Large intestine (tissue), 3 donors: ENCODE measurements at regions not wholly inside any gene's neighbourhood (a gene's known extent, or its start where the extent isn't known, plus 50 kb on each side); places are given as distances from the start of the nearest gene placed in this dataset.

Source experiments
- DNase-seq, 2 donors: peaks; one replicate each; pipeline versions ENCODE4 v3.0.0 to v3.0.0-alpha.2; 2013
- H3K27ac ChIP-seq: one replicate; pipeline ENCODE4 v1.5.1; 2013; ENCODE audit warnings: low read length
- H3K27me3 ChIP-seq: 2 replicates; pipeline ENCODE4 v1.6.1; 2013; ENCODE audit warnings: low read length; ENCODE audit not compliant: control insufficient read depth, insufficient read depth
- H3K36me3 ChIP-seq: 2 replicates; pipeline ENCODE4 v1.6.1; 2013; ENCODE audit warnings: low read length; ENCODE audit not compliant: control insufficient read depth, insufficient read depth
- H3K4me1 ChIP-seq: one replicate; pipeline ENCODE4 v1.6.1; 2013; ENCODE audit warnings: low read length; ENCODE audit not compliant: control insufficient read depth, insufficient read depth
- H3K4me3 ChIP-seq: one replicate; pipeline ENCODE4 v1.5.1; 2013; ENCODE audit warnings: low read length
- H3K9me3 ChIP-seq: one replicate; pipeline ENCODE4 v1.6.1; 2013; ENCODE audit warnings: mild to moderate bottlenecking, low read depth, low read length, moderate library complexity; ENCODE audit not compliant: control insufficient read depth
- WGBS: methylation state at CpG from one replicate; pipeline ENCODE4 v1.1.5; 2013; ENCODE audit warnings: low lambda C conversion rate; ENCODE audit not compliant: insufficient coverage; 5-methylcytosine and 5-hydroxymethylcytosine counted together

- Histone ChIP-seq H3K27me3 (no peaks in the 10 kb centered on the region), H3K4me3 (no peak overlapping the region), H3K4me1 (peaks cover 2% of the 10 kb centered on the region), H3K9me3 (no peaks in the 10 kb centered on the region), H3K27ac (no peak overlapping the region), H3K36me3 (no peaks in the 10 kb centered on the region)
- 100% methylated on average over 2 of the region's 6 CpGs for WGBS
- no peak for DNase-seq
These were observed 75.8 kb upstream of the FN1 start for GRCh38 chr2:215511454-215512346.

DNA sequence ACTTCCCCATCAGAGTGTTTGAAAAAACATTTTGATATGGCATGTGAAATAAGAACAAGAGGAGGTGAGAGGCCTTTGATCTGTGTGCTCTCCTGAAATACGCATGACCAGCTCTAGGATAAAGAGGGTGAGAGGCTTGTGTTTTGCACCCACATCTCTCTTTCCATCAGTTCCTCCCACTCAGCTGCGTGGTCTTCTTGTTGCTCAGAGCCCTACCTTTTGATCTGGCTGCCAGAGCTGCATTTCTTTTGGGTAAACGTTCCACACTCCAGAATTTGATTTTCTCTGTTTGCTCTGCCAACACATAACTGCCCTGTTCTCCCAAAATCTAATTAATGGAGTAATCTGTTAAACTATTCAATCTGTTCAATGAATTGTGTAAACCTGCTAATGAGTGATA, 72.0 kb upstream of the FN1 start:
- peaks cover 18% of the 10 kb centered on the region for H3K4me1 ChIP-seq
- no peak overlapping the region for H3K27ac ChIP-seq
- no peak for DNase-seq
- no peaks in the 10 kb centered on the region for H3K36me3 ChIP-seq
- no peaks in the 10 kb centered on the region for H3K9me3 ChIP-seq
- no CpG with 5 or more reads among the region's 3 CpGs for WGBS
- no peaks in the 10 kb centered on the region for H3K27me3 ChIP-seq
- no peak overlapping the region for H3K4me3 ChIP-seq

DNA sequence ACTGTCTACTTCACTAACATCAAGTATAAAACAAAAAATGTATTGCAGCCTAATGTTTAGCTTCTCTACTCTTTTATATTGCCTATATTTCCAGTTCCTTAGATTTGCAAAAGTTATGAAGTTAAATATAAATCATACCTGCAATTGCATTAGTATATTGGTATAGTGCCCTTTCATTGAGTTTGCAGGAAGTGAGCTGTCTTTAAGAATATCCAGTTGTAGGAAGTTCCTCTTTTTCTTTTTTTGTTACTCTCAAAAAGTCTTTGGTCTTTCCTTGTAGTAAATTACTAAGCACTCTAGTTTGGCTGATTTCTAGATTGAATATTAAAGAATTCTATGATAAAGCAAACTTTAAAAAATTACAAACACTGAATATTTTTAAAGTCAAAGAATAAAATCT, 71.3 kb upstream of the FN1 start:
- no peak for DNase-seq
- H3K27ac ChIP-seq = no peak overlapping the region
- no peak overlapping the region for H3K4me3 ChIP-seq
- no peaks in the 10 kb centered on the region for H3K36me3 ChIP-seq
- peaks cover 18% of the 10 kb centered on the region for H3K4me1 ChIP-seq
- no peaks in the 10 kb centered on the region for H3K27me3 ChIP-seq
- no peaks in the 10 kb centered on the region for H3K9me3 ChIP-seq

DNA sequence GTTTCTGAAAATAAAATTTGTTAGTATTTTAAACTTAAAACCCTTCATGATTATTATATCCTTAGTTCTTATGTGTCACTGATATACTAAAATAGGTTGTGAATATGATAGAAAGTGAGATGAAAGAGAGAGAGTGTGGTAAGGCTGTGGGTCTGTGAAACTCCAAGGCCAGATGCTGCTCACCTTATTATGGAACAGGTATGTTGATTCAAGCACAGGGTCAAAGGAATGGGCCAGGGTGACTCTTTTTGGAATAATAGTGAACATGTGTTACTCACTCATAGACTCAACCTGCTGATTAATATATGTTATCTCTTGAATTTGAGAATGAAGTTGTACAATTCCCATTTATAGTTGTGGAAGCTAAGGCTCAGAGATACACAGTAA, 70.7 kb upstream of the FN1 start:
- no peaks in the 10 kb centered on the region for H3K27me3 ChIP-seq
- H3K4me3 ChIP-seq = no peak overlapping the region
- H3K36me3 ChIP-seq = no peaks in the 10 kb centered on the region
- DNase-seq = no peak
- no peaks in the 10 kb centered on the region for H3K9me3 ChIP-seq
- no peak overlapping the region for H3K27ac ChIP-seq
- H3K4me1 ChIP-seq = peaks cover 18% of the 10 kb centered on the region

- Histone ChIP-seq H3K27me3 (no peaks in the 10 kb centered on the region), H3K27ac (peak overlapping the region; percentile 69), H3K4me3 (no peak overlapping the region), H3K9me3 (no peaks in the 10 kb centered on the region), H3K36me3 (no peaks in the 10 kb centered on the region), H3K4me1 (peaks cover 18% of the 10 kb centered on the region)
- WGBS = 28% methylated on average over 4 of the region's 4 CpGs
- peak; percentile 89 to 94 for DNase-seq
These were observed 69.3 kb upstream of the FN1 start for GRCh38 chr2:215505044-215505786.

GRCh38 chr2:215504547-215504946, 68.7 kb upstream of the FN1 start:
- Histone ChIP-seq H3K27ac (peak overlapping the region; percentile 69), H3K36me3 (no peaks in the 10 kb centered on the region), H3K27me3 (no peaks in the 10 kb centered on the region), H3K4me1 (peaks cover 18% of the 10 kb centered on the region), H3K9me3 (no peaks in the 10 kb centered on the region), H3K4me3 (no peak overlapping the region)
- DNase-seq = peak in 1 of 2 donors; percentile 47
- WGBS = 20% methylated on average over 1 of the region's 2 CpGs

- no peaks in the 10 kb centered on the region for H3K36me3 ChIP-seq
- WGBS = no CpG with 5 or more reads among the region's 1 CpG
- no peak overlapping the region for H3K4me3 ChIP-seq
- H3K4me1 ChIP-seq = peaks cover 18% of the 10 kb centered on the region
- H3K27ac ChIP-seq = no peak overlapping the region
- H3K9me3 ChIP-seq = no peaks in the 10 kb centered on the region
- DNase-seq = no peak
- H3K27me3 ChIP-seq = no peaks in the 10 kb centered on the region
These were observed 67.5 kb upstream of the FN1 start for GRCh38 chr2:215503381-215503780.

GRCh38 chr2:215500466-215500865, 64.6 kb upstream of the FN1 start:
- no peaks in the 10 kb centered on the region for H3K36me3 ChIP-seq
- H3K27ac ChIP-seq = no peak overlapping the region
- no peaks in the 10 kb centered on the region for H3K9me3 ChIP-seq

GRCh38 chr2:215499331-215499730, 63.5 kb upstream of the FN1 start:
- no peak for DNase-seq
- H3K27ac ChIP-seq = no peak overlapping the region
- H3K4me3 ChIP-seq = no peak overlapping the region
- no peaks in the 10 kb centered on the region for H3K9me3 ChIP-seq
- WGBS = 100% methylated on average over 1 of the region's 2 CpGs
- H3K27me3 ChIP-seq = no peaks in the 10 kb centered on the region
- H3K36me3 ChIP-seq = no peaks in the 10 kb centered on the region
- H3K4me1 ChIP-seq = peaks cover 7% of the 10 kb centered on the region

More at GRCh38 chr2:215500466-215500865, 64.6 kb upstream of the FN1 start:
- no peaks in the 10 kb centered on the region for H3K27me3 ChIP-seq
- H3K4me3 ChIP-seq = no peak overlapping the region
- no peak for DNase-seq
- peaks cover 9% of the 10 kb centered on the region for H3K4me1 ChIP-seq

GRCh38 chr2:215498431-215498830, 62.6 kb upstream of the FN1 start:
- H3K27me3 ChIP-seq = no peaks in the 10 kb centered on the region
- H3K36me3 ChIP-seq = no peaks in the 10 kb centered on the region
- no peak overlapping the region for H3K27ac ChIP-seq
- no peaks in the 10 kb centered on the region for H3K9me3 ChIP-seq
- H3K4me1 ChIP-seq = no peaks in the 10 kb centered on the region
- no peak for DNase-seq
- no peak overlapping the region for H3K4me3 ChIP-seq
- WGBS = 82% methylated on average over 3 of the region's 8 CpGs

DNA sequence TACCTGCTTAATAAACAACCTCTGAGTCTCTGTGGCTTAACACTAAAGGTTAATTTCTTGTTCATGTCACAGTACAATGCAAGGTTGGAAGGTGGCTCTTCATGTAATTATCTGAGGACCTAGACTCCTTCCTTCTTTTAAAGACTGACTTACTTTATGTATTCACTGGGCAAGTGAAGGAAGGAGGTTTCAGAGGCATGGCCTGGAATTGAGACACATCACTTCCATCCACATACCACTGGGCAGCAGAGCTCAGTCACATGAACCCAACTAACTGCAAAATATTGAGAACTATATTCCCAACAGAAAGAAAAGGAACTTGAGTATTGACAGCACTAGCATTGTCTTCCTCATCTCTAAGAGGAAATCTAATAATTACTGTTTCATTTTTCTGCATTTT, 57.5 kb upstream of the FN1 start:
- Histone ChIP-seq H3K27me3 (no peaks in the 10 kb centered on the region), H3K4me1 (no peaks in the 10 kb centered on the region), H3K4me3 (no peak overlapping the region), H3K27ac (no peak overlapping the region), H3K36me3 (no peaks in the 10 kb centered on the region), H3K9me3 (no peaks in the 10 kb centered on the region)
- no peak for DNase-seq
